ENCODE measurements at regions not wholly inside any gene's neighbourhood (a gene's known extent, or its start where the extent isn't known, plus 50 kb on each side); places are given as distances from the start of the nearest gene placed in this dataset.

DNA sequence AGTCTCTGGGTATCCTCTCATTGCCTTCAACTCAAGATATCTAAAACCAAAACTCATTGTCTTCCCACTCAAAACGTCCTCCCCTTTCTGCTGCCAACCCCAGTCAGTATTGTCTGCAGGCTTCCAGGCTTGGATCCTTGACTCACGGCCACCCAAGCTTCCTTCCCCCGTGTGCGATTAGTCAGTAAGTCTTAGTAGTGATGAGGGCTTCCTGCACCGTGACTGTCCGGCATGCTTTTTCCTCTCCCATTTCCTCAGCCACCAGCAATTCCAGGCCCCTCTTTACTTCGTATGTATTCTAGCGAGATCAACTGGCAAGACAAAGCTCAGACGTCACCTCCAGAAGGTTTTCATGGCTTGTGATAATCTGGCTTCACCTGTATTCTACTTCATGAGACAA lies 88.6 kb upstream of the DUSP22 start:
- intact Hi-C loops (cut with DNase I), result no loop called here
- DNase-seq (ENCODE audit: low spot score), result no peak

DNA sequence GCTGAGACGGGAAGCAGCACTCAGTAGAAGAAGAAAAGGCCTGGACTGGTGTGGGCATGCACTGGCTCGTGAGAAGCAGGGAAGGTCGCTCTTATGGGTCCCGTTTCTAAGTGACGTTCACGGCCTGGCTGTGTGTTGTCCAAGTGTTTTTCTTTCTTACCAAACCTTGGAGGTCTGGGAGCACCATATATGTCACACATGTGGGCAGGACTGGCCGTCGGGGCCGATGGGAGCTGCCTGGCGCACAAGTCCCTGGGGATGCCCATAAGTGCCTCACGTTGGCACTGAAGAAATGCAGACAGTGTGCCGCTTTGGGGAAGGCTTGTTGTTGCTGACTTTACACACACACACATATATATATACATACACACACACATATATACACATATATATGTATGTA lies 86.0 kb upstream of the DUSP22 start:
- no peak for DNase-seq (ENCODE audit: low spot score)
- intact Hi-C loops (cut with DNase I), result no loop called here

DNA sequence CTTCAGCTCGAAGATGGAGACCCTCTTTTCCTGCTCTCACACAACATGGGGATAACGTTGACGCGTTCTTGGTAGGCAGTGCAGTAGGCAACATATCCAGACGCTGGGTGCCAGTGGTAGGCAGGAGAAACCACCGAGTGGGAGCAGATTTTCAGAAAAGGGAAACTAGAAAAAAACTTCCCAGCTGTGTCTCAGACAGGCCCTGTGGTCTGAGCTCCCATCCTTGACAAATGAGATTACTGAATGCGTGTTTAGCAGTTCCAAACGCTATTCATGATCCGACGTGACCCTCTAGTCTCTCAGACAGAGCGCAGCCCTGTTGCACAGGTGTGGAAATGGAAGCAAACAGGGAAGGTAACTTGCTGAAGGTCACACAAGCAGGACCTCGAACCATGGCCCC lies 83.9 kb upstream of the DUSP22 start:
- no peak for DNase-seq (ENCODE audit: low spot score)

DNA sequence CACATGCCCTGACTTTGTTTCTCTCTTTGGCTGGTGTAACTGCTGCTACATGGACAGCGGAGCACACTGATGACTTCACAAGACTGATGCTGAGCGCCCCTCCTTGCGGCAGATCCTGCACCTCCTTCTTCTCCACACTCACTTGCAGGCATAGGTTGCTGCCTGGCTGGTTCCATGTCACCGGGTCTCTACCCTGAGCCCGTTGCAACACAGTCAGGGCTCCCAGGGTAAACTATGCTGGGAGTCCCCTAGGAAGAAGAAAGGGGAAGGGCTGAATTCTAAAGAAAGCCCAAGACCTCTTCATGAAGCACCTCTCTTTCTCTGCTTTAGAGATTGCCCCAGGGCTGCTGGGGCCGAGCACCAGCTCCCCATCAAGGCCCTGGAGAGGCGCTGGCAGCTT lies 83.3 kb upstream of the DUSP22 start:
- DNase-seq (ENCODE audit: low spot score), result no peak
- intact Hi-C loops (cut with DNase I), result no loop called here

More for the DNA sequence above, 83.9 kb upstream of the DUSP22 start:
- intact Hi-C loops (cut with DNase I), result no loop called here

DNA sequence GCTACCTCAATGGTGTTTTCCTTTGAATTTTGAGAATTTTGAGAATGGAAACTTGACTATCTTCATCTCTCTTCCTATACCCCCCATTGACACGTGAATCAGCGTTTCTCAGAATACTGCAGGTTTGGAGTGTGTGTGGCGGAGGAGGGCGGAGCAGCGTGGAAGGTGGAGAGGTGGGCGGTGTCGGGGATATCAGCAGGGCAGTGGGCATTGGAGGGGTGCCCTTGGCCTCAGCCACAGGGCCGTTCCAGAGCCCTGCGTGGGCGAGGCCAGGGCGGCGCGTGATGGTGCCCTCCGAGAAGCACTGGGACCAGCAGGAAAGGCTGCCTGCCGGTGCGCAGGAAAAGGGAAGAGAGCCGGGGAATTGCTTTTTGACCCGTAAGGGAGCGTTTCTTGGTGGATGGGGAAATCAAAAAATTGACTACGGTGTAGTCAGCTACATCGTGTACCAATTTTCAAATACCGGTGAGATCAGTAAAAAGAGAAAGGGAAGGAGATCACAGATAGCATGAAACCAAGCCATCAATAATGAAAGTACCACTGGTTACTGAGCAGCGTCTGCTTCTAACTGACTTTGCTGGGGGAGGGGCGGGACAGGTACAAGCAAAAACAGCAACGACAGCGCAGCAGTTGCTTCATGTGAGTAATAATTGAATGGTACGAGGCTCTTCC lies 82.7 kb upstream of the DUSP22 start:
- intact Hi-C loops (cut with DNase I), result no loop called here
- no peak for DNase-seq (ENCODE audit: low spot score)

DNA sequence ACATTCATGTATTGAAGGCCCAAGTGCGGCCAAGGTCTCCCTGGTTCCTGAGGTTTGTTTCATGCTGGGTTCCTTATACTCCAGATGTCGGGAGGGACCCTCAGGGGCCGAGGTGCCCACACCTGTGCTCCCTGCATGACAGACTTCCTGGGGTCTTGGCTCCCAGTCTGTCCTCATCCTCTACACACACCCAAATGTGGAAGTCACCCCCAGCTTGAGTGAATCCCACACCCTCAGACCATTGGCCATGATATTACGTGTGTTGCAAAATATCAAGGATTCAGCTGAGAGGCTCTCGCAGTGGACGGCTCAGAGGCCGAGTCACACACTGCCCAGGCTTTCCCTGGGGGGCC lies 82.2 kb upstream of the DUSP22 start:
- intact Hi-C loops (cut with DNase I), result no loop called here
- DNase-seq (ENCODE audit: low spot score), result no peak

DNA sequence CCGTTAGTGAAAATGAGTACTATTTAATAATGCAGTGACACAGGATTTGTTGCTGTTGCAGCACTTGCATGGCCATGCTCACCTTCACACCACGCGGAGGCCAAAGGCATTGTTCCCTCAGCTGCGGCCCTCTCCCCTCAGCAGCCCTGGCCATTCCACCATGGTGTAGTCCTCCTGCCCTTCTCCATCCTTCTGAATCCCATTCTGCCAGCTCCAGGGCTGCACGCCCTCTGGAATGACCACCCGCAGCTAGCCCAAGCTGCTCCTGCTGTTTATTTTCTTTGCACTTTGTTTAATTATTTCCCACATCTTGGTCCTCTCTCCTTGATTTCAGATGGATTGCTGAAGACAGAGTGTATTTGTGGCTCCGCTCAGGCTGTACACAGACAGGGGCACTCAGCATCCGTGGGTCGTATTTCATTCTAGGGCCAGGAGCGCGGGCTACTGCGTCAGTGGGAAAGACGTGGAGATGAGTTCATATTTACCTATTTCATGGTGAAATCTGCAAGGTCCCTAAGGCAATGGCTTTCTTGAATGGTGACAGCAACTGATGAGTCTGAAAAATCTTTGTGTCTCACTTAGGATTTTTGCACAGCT lies 81.4 kb upstream of the DUSP22 start:
- no peak for DNase-seq (ENCODE audit: low spot score)
- intact Hi-C loops (cut with DNase I), result no loop called here

DNA sequence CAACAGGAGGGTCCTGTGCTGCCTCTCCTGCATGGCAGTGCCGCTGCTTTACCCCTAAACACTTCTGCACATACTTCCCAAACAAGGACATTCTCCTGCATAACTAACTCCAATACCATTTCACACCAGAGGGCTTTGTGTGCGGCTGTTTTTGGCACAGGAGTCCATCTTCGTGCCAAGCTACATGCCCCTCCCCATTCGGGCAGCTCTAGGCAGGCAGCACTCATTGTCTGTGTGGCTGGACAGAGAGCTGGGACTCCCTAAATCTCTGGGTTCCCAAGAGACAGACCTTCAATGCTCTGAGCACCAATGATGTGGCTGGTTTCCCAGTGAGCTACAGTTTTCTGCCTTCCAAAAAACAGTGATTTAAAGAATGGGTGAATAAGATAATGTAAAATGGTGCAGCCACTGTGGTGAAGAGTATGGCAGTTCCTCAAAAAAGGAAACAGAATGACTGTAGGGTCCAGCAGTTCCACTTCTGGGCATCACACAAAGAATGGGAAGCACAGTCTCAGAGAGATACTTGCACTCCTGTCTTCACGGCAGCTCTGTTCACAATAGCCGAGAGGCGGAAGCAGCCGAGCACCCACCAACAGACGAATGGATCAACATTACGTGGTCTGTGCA lies 80.3 kb upstream of the DUSP22 start:
- intact Hi-C loops (cut with DNase I), result no loop called here
- no peak for DNase-seq (ENCODE audit: low spot score)

DNA sequence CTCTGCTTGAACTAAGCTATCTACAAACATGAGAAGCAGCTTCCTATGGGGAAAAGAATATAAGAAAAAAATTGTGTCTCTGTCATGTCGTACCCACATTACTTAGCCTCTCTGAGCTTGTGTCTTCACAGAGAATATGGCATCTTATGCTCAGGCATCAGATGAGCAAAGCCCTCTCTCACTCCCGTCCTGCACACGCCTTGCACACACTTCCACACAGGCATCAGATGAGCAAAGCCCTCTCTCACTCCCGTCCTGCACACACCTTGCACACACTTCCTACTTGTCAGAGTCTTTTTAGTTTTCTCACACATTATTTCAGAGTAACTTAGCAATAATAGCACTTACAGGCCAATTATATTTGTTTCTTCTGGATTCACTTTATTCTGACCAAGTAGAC lies 79.0 kb upstream of the DUSP22 start:
- no peak for DNase-seq (ENCODE audit: low spot score)
- intact Hi-C loops (cut with DNase I), result no loop called here

DNA sequence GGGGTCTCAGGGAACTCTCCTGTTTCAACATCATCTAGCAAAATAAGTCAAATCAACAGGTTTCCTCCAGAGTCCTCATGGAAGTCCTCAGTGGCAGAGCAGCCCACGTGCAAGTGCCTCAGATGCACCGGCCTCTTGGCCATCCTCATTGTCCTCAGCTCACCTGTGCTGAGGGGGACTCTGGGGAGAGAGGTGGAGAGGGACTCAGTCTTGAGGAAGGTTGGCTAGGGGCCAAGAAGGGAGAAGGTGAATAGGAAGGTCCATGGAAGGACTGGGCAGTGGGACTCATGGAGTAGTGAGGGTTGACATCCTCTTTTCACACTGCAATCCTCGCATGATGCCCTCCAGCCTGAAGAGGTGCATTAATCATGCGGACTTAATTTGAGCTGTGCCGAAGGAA lies 77.9 kb upstream of the DUSP22 start:
- intact Hi-C loops (cut with DNase I), result no loop called here
- no peak for DNase-seq (ENCODE audit: low spot score)

DNA sequence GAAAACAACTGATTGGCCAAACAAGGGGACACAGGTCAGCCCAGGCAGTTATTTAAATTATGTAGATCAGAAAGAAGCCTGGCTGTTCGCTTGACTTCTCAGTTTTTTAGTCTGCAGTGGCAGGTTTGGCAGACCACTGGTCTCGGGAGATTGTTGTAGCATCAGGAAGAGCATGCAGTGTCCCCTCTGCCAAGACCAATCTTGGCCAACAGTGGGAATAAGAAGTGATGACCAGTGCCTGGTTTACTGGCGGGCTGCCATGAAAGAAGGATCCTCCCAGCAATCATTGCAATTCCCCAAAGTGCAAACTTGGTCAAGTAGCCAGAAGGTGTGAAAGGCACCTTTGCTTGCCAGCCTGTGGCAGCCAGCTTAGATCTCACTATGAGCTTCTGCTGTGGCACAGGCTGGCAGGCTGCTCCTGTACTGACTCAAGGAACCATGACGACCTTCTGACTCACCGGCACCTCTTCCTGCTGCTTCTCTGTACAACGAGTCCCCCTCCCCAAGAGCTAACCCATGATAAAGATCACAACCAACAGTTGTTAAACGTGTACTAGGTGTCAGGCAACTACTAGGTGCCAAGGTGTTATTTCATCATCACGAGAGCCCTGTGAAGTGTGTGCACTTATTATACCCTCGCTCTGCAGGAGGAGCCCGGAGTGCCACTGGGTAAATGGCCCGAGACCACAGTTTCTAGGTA lies 76.8 kb upstream of the DUSP22 start:
- intact Hi-C loops (cut with DNase I), result no loop called here
- no peak for DNase-seq (ENCODE audit: low spot score)

DNA sequence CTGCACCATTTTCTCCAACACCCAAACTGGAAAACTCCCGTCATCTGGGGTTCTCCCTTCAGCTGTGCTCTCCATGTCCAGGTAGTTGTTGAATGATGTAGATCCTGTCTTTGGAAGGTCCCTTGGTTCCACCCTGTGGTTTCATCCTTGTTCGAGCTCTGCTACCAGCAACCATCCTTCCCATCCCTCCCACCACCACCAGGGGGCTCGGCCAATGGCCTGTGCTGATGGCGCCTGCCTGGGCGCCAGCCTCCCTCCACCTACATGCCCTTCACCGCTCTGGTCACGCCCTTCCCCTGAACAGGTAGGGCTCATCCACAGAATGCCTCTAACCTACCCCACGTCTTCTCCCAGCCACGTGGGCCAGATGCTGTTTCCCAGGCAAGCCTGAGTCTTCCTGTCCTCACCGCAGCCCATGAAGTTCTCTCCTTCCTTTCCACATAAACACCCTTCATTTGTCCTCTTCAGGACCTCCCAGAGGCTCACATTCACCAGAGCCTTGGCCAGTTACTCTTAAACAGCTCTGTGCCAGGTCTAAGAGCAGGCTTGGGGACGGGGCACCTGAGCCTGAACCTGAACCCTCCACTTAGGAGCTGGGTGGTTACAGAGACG lies 75.1 kb upstream of the DUSP22 start:
- intact Hi-C loops (cut with DNase I), result no loop called here
- no peak for DNase-seq (ENCODE audit: low spot score)

DNA sequence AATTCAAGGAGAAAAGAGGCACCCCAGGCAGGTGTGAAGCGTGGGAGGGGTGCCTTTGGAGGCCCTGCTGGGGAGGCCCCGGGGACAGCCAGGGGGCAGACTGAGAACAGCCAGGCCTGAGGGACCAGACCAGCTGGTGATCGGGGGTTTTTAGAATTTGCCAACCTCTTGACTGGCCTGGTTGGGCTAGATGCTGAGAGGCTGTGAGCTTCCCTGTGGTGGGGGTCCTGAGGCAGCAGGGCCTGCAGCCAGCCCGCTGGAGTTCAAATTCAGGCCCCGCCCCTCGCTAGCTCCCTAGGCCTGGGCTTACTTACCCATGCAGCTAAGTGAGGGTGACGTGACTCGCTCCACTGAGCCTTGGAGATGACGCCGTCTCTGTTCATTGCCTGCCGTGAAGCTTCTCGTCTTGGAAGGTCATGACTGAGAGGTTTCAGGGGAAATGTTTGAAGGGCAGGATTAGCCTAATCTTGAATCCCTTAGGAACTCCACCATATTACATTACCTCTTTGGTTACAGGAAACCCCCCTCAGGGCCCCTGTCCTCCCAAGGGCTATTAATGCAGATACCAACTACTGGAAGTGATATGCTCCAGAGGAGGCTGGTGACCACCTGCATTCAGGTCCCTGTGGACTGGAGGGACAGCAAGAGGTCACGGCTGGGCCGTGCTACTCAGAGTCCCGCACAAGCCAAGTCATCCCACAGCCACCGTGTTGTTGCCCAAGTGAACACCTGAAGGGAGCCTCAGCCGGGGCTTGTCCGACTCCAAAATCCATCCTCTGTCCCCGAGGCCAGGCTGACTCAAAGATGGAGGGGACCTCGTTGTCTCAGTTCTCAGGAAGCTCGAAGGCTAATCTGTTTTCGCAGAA lies 73.9 kb upstream of the DUSP22 start:
- DNase-seq (ENCODE audit: low spot score), result no peak
- intact Hi-C loops (cut with DNase I), result no loop called here

DNA sequence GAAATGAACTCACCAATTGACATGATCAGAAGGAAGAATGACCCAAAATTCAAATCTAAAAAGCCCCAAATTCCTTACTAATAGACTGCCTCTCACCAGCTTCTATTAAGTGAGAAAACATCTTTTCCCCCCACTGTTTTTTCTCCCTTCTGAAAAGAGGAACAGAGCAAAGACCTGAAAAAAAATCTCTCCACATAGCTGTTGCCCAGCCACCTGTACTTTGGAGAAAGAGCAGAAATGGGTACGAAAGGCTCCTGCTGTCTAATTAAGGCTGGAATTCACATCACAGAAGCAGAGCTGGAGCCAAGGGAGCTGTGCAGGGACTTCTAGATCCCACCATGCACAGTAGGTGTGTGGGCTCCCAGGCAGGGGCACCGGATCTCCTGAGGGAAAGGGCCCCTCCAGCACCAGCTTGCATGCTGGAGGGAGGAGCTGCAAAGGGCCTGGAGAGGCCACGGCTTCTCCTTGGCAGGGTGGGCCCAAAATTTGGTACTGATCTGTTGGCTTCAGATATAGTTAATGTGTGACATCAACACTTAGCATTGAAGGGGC lies 73.2 kb upstream of the DUSP22 start:
- no peak for DNase-seq (ENCODE audit: low spot score)
- intact Hi-C loops (cut with DNase I), result no loop called here

DNA sequence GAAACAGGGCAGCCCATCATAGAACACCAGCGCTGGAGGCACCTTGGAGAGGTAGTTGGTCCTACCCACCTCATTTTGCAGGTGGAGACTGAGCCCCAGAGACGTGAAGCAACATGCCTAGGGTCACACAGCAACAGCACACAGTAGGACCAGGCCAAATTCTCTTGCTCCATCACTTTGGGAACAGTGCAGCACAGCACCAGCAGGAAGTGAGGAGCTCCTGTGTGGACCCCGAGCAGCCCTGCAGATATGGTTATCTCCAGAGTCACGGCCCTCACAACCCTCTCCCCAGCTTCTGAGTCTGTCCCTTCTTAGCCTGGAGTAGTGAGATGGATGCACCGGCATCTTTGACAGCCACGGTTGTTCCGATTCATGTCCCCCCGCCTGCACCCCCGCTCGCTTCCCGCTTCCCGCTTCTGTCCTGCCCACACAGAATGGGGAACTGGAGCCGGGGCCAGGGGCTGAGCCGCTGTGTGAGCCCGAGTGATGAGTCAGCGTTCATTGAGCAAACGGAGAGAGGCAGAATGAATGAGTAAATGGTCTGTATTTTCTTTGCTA lies 72.6 kb upstream of the DUSP22 start:
- DNase-seq (ENCODE audit: low spot score), result peak; percentile 91
- intact Hi-C loops (cut with DNase I), result loop anchor here (10.0 kb wide), 1 partner anchor 185 kb away; no protein-coding TSS in a partner anchor

DNA sequence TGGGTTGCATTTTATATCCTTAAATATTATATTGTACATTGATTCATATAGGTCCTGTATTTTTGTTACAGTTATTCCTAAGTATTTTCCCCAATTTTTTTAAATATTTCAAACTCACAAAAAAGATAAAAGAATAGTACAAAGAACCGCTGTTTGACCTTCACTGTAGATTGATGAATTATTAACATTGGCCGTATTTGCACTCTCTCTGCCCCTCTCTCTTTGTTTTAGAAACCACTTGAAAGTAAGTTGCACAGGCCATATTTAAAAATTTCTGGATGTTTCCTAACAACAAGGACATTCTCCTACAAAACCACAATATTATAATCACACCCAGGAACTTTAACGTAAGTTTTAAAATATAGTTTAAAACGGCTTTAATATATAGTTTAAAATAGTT lies 72.0 kb upstream of the DUSP22 start:
- DNase-seq (ENCODE audit: low spot score), result no peak
- intact Hi-C loops (cut with DNase I), result loop anchor here (10.0 kb wide), 1 partner anchor 184 kb away; no protein-coding TSS in a partner anchor

DNA sequence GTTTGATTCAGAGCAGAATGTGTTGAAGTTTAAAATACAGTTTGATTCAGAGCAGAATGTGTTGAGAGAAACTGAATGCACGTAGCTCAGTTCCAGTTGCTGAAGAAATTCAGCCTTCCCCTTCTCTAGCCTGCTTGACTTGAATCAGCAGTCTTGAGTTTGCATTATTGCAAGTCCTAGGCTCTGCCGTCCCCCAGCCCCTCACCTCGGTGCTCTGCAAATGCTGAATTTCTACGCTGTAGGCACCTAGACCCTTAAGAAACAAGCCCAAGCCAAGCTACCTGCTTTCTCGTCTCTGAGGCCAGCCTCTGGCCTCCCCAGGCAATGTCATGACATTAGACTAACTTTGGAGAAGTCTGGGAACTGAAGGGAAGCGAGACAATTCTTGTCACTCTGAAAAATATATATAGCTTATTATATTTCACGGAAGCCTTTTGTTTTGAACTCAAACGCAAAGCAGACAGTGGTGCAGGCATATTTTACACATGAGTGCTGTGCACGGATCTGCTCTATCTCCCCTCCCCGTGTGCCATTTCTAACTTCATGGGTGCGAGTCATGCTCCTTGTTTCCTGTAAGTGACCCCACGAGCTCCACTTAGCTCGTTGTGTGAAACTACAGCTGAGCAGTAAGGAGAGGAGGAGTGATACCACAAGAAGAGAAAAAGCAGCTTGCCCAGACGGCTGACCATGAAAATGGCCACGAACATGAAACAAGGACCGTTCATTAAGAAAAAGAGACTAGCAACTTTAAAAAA lies 71.4 kb upstream of the DUSP22 start:
- intact Hi-C loops (cut with DNase I), result loop anchor here (10.0 kb wide), 1 partner anchor 184 kb away; no protein-coding TSS in a partner anchor
- no peak for DNase-seq (ENCODE audit: low spot score)

All from cardiac septum (tissue), 1 donor.